ENCODE measurements at regions not wholly inside any gene's neighbourhood (a gene's known extent, or its start where the extent isn't known, plus 50 kb on each side); places are given as distances from the start of the nearest gene placed in this dataset.
"Not testable (repeated sequence)": the region's sequence is repeated elsewhere in the genome, so short reads cannot be mapped to it uniquely, and the experiment has no call there.

DNA sequence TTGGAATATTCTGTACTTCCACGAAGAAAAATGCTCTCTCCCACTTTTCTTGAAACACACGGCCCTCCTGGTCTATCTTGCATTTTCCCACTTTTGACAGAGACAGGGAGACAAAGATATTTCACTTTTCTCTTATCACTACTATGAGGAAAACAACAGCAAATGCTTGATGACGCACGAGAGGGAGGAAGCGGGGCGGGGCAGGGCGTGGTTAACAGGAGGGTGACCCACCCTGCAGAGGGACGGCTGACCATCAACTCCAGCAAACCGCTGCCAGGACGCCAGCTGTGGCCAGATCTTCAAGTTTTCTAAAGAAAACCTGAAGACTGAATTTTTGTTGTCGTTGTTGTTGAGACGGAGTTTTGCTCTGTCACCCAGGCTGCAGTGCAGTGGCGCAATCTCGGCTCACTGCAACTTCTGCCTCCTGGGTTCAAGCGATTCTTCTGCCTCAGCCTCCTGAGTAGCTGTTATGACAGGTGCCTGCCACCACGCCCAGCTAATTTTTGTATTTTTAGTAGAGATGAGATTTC lies 63.8 kb downstream of the NSUN5 start:
- not testable (repeated sequence) for DNase-seq (ENCODE audit: low read depth)

DNA sequence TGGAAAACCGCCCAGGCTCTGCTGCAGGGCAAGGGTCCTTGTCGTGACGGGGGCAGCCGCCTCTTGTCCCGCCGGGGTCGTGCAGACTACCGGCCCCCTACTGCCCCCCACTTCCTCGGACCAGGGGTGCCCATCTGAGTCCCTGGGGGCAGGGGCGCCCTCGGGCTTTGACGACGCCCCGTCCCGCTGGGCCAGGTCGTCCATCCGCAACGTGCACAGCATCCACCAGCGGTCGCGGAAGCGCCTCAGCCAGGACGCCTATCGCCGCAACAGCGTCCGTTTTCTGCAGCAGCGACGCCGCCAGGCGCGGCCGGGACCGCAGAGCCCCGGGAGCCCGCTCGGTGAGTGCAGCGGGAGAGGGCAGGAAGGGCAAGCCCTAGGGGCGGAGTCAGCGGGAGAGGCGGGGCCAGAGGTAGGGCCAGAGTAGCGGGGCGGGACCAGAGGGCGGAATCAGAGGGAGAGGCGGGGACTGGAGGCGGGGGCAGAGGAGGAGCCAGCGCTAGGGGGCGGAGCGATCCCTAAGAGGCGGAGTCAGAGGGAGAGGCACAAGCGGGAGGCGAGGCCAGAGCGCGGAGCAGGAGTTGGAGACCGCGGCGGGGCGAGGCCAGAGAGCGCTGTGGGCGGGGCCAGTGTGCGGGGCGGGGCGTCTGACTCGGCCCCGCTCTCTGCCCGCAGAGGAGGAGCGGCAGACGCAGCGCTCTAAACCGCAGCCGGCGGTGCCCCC lies 73.5 kb downstream of the NSUN5 start:
- DNase-seq (ENCODE audit: low read depth), result not testable (repeated sequence)

DNA sequence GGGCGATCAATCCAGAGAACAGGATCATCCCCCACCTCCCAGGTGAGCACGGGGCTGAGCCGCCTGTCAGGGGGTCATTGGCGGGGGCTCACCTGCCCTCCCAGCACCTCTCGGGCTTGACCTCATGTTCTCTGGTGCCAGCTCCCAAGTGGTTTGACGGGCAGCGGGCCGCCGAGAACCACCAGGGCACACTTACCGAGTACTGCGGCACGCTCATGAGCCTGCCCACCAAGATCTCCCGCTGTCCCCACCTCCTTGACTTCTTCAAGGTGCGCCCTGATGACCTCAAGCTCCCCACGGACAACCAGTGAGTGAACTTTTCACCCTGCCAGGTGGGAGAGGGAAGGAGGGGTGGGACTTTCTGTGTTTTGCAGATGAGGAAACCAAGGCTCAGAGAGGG lies 82.9 kb downstream of the NSUN5 start:
- DNase-seq (ENCODE audit: low read depth), result not testable (repeated sequence)

DNA sequence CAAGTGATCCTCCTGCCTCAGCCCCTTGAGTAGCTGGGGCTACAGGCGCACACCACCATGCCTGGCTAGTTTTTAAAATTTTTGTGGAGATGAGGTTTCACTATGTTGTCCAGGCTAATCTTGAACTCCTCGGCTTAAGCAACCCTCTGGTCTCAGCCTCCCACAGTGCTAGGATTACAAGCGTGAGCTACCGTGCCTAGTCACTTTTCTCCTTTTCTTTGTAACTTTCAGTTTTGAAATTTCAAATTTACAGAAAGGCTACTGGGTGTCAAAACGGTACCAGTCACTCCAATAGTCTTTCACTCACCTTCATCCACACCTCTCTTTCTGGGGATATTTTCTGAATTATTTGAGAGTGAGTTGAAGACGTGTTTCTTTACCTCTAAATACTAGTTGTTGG lies 86.9 kb downstream of the NSUN5 start:
- DNase-seq (ENCODE audit: low read depth), result not testable (repeated sequence)

DNA sequence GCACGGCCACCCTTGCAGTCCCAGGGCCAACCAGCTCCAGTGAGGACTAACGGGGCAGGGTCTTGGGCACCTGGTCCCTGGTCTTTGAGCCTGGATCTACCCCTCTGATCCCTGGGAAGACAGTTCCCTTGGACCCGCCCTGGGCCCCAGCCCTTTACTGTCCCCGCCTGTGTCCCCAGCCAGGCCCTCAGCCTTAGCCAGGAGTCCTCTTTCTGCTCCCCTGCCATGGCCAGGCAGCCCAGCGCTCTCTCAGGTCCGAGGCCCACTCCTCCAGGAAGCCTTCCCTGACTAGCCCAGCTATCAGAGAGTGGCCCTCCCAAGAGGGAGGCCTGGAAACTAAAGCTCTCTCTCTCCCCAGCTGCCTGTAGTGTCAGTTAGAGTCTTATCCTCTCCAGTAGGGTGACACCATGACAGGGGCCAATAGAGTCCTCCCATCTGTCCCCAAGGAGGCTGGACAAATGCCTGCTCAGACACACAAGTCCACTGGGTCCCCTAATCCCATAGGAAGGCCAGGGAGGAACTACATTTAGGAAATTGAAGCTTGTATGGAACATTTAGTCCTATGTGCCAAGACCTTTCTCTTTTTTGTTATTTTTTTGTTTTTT lies 87.8 kb downstream of the NSUN5 start:
- DNase-seq (ENCODE audit: low read depth), result not testable (repeated sequence)

DNA sequence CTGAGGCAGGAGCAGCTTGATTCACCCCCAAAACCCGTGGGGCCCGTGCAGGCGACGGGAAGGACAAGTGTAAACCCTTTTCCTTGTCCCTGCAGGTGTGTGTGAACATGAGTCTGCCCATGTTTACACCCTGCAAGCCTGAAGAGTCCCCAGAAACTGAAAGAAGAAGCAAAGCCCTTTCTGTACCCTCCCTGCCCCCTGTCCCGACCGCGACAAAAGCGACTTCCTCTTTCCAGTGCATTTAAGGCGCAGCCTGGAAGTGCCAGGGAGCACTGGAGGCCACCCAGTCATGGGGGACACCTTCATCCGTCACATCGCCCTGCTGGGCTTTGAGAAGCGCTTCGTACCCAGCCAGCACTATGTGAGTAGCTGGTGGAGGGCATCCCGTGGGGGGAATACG lies 88.3 kb downstream of the NSUN5 start:
- DNase-seq (ENCODE audit: low read depth), result not testable (repeated sequence)

DNA sequence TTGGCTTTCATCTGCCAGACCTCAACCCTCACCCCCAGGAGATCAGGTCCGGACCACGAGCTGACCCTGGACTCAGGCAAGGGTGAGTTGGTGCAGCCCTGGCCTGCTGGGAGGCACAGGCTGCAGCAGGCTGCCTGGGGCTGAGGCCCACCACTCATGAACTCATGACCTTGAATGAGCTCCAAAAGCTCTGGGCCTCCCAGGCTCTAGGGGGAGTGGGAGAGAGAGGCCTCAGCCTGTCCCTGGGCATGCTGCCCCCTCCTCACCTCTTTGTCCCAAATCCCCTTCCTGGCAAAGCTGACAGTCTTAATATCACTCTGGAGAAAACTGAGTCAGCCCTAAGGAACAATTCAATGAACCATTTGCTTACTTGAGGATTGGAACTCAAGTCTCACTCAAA lies 89.8 kb downstream of the NSUN5 start:
- not testable (repeated sequence) for DNase-seq (ENCODE audit: low read depth)

DNA sequence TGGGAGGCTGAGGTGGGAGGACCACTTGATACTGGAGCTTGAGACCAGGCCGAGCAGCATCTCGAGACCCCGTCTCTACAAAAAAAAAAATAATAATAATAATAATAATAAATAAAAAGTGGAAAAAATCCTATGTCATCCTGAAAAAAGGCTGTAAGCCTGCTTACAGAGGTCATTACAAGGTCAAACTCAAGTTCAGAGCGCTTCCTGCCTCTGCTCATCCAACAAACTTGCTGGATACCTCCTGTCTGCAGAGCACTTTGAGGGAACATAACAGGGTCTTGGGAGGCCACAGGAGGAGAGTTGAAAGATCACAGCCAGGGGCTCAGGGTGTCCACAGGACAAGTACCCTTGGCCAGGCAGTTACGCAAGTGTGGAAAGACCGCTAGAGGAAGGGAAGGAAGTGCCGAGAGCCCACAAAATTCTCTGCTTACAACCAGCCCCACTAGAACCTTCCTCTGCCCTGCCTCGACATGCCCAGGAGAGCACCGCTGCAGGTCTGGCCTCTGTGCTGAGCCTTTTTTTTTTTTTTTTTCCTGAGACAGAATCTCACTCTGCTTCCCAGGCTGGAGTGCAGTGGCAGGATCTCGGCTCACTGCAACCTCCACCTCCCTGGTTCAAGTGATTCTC lies 92.5 kb downstream of the NSUN5 start:
- not testable (repeated sequence) for DNase-seq (ENCODE audit: low read depth)

DNA sequence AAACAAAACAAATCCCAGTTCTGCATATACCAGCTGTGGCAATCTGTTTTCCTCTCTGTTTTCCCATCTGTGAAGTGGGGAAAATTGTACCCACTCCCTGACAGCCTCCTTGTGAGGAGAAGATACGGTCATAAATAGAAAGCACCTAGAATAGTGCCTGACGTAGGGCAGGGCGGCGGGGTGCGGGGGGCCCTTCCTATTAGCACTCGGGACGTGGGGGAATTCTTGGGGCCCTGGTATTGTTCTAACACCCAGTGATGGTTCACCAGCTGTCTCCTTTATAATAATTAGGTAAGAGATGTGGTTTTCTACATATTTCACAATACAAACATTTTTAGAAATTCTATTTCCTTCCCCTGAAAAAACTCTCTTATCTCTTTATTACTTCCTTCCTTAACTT lies 93.4 kb downstream of the NSUN5 start:
- not testable (repeated sequence) for DNase-seq (ENCODE audit: low read depth)

DNA sequence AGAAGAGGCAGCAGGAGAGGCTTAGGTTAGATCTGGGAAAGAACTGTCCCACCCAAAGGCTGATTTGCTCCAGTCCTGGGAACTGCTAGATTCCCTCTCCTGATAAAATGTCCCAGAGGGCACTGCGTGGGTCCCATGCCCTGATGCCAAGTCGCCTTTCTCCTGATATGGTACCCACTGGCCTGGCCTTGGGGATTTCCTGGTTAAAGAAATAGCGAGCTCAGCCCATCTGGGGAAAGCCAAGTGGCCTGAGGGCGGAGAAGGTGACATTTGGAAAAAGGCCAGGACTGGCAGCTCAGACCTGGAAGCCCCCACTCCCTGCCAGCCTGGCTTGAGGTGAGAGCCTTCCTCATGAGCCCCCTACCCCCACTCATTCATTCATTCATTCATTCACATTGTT lies 94.2 kb downstream of the NSUN5 start:
- not testable (repeated sequence) for DNase-seq (ENCODE audit: low read depth)

DNA sequence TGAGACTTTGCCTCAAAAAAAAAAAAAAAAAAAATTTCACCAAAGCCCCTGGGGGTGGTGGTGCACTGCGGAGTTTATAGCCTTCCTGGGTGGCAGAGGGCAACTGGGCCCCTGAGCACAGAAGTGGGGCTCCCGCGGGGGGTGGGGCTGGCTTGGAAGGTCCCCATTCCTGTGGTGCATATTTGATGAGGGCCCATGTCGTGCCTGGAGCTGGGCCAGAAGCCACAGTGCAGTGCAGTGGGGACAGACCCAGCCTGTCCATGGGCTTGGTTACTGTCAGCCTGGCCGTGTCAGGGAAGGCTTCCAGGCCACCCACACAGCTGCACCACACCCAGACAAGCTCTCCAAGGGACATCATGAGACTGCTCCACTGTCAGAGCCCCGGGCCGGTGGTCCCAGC lies 95.5 kb downstream of the NSUN5 start:
- DNase-seq (ENCODE audit: low read depth), result not testable (repeated sequence)

DNA sequence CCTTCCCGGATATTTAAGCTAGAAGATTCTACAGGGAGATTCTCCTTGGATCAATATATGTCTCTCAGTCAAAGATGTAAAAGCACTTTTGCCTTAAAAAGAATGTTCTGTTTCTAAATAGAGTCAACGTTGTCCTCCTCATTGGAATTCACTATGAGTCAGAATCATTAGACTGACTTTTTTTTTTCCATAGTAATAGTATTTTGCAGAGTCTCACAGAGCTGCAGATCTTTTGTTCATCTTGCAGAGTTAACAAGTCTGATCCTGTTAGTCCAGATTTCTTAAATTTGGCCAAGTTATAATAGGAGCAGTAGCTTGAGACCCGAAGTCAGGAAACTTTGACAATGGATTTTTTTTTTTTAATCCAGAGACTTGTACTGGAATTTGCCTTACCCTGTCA lies 103.0 kb downstream of the NSUN5 start:
- not testable (repeated sequence) for DNase-seq (ENCODE audit: low read depth)

DNA sequence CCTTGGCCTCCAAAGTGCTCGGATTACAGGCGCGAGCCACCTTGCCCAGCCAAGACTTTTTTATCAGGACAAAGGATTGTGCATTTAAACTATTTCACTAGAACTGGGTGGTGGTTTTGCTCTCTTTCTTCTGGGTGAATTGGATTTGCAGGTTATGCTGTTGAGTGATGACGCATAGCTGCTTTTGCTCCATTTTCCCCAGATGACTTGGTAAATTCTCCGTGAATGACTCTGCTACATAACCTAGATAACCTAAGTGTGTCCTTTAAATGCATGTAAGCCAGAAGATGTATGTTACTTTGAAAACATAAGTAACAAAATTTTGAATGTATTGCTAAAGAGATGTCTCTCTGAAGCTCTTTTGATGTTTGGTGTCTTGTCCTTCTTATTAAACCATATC lies 103.7 kb downstream of the NSUN5 start:
- not testable (repeated sequence) for DNase-seq (ENCODE audit: low read depth)

DNA sequence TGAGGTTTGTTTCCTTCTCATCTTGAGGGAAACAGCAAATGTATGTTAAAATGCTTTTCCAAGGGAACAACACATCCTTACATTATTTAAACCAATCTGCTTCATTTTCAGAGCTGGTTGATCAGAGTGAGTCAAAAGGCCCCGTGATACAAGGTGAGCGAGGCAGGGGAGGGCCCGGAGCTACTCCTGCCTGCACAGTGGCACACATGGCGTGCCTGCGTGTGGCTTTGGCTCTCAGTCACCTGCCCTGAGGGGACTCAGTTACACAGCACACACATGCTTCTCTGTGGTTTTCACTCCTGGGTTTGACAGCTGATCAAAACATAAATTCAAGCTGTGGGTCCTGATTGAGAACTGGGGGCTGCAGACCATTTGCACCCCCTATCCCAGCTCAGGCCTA lies 105.3 kb downstream of the NSUN5 start:
- DNase-seq (ENCODE audit: low read depth), result not testable (repeated sequence)

DNA sequence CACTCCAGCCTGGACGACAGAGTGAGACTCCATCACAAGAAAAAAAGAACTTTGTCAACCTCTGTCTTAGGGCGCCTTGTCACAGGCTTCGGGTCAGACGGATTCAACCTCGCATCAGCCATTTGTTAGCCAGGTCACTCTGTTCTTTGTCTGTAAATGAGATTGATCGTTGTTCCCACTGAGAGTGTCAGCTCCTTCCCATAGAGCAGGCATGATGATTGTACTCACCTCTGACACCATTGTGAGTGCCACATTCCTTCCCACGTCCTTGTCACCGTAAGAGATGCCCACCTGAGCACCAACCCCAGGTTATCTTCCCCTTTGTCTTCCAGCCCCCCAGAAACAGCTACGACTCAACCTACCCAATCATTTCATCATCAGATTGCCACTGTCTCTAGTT lies 107.4 kb downstream of the NSUN5 start:
- not testable (repeated sequence) for DNase-seq (ENCODE audit: low read depth)

DNA sequence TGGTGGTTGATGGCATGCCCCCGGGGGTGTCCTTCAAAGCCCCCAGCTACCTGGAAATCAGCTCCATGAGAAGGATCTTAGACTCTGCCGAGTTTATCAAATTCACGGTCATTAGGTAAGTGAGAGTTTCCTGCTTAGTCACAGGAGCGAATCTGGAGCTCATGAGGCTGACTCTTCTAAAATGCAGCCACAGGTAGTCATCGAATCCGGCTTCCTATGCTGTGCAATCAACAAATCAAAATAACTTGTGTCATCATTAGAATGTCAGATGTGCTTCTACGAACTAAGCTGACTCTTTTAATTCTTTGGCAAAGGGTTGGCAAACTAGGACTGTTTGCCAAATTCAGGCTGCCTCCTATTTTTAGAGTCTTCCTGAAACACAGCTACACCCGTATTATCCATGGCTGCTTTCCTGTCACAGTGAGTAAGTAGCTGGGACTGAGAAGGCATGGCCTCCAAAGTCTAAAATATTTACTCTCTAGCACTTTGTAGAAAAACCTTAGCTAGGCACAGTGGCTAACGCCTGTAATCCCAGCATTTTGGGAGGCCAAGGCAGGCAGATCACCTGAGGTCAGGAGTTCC lies 108.0 kb downstream of the NSUN5 start:
- not testable (repeated sequence) for DNase-seq (ENCODE audit: low read depth)

DNA sequence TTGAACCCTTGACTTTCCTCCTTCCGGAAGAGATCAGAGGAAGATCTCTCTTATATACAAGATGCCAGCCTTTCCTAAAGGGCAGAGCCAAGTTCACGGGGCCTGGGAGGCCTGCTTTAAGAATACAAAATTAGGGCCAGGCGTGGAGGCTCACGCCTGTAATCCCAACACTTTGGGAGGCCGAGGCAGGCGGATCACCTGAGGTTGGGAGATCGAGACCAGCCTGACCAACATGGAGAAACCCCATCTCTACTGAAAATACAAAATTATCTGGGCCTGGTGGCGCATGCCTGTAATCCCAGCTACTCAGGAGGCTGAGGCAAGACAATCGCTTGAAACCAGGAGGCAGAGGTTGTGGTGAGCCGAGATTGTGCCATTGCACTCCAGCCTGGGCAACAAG lies 108.2 kb upstream of the SPDYE9 start:
- not testable (repeated sequence) for DNase-seq (ENCODE audit: low read depth)

DNA sequence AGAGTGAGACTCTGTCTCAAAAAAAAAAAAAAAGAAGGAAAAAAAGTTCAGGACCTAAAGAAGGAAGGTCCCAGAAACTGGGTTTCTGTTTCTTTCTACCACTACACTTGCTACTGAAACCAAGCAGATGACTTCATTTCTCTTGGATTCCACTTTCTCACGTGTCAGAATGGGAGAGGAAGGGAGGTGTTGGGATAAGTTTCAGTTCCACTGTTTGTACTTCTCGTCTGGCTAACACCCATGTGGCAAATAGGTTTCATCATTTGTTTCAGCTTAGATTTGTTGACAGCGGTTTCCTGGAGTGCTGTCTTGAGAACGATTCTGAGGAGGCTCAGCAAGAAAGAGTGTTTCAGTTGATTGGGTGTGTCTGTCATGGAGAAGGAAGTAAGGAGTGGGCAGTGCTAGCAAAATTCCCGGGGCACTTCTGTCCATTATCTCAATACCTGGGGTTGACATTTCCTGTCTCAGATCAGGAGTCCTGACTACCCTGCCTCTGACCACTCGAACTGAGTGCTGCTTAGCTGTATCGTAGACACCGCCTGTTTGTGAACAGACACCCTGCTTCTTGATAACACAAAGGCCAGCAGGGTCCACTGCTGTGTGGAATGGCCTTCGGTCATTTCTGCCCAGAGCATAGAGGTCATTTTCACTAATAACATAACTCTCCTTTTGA lies 104.8 kb upstream of the SPDYE9 start:
- not testable (repeated sequence) for DNase-seq (ENCODE audit: low read depth)

DNA sequence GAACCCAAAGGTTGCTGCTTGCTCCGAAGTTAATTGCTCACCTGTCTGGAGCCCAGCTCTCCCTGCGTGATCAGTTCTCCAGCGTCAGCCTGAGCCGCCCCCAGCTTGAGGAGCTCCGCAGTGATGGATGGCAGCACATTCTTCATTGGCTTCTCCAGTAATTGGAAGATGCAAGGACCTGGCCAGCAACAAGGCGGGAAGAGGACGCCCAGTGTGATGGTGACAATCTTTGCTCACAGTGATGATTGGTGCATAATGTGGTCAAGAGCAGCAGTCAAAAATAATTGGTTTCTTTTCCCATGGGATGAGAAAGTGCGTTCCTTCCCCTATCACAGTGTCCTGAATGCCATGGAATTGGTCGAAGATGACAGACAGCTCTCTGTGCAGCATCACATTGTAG lies 102.4 kb upstream of the SPDYE9 start:
- DNase-seq (ENCODE audit: low read depth), result not testable (repeated sequence)

DNA sequence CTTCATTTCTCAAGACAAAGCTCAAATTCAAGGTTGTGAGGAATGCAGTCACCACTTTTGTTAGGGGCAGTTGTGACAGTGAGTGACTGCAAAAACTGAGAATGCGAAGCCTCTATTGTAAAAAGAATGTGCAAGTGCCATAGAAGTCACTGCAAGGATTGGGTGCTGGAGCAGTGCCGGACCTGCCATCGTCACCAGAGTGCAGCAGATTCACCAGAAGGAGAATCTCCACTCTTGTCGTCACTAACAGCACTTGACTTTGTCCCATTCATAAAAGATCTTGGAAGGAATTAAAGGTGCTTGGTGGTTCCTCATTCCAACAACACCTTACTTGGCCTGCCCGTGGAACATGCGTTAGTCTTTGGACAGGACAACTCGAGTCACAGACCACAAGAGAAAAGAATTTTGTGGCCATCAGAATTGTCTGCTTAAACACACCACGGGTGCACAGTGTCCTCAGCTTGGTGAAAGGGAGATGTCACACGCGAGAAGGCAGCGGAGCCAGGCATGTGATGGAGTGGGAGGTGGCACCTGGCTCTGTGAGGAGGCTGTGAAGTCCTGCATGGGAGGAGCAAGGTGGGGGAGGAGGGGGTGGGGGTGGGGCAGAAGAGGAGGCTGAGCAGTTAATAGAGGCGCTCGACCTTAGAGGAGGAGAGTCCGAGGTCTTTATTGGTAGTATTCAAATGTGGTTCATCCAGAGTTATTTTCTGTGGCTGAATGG lies 100.9 kb upstream of the SPDYE9 start:
- DNase-seq (ENCODE audit: low read depth), result not testable (repeated sequence)

DNA sequence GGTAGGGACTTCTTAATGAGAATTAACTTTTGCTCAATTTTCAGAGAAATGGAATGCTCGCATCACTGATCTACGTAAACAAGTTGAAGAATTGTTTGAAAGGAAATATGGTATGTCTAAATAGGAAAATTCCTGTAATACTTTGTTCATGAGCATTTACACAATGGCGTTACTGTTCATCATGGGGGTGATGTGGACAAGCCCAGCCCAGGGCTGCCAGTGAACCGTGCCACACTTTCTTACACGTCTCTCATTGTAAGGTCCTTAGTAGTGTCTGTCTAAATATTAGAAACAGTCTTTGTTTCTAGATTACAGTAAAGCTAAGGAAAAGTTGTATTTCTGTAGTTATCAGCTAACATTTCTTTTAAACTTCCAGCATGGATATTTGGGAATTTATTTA lies 91.0 kb upstream of the SPDYE9 start:
- not testable (repeated sequence) for DNase-seq (ENCODE audit: low read depth)

All from forelimb muscle (tissue), 1 donor.